HCT116 (cell line): ENCODE measurements at regions not wholly inside any gene's neighbourhood (a gene's known extent, or its start where the extent isn't known, plus 50 kb on each side); places are given as distances from the start of the nearest gene placed in this dataset.

Experiments used
- ATAC-seq: fragments of 200-7000 bp; cut with Tn5 transposase; 2 replicates; pipeline ENCODE4 v1.9.1; 2020; ENCODE audit warnings: mild to moderate bottlenecking, moderate library complexity
- BruUV-seq: library from RNA; stranded (reverse); fragments of 400-500 nt; replicated peaks from 2 replicates; lab custom pipeline; 2021; lab: Mats Ljungman, UMichigan
- CTCF ChIA-PET: fragments of 300-600 bp; sonication (Branson Sonifier 250); formaldehyde crosslinking; loops from one replicate; lab custom pipeline; 2021; ENCODE audit warnings: antibody characterized with exemption; lab: Charles Lee
- POLR2A ChIA-PET: fragments of 300-600, 350-600 bp; sonication (Branson Sonifier 250); formaldehyde crosslinking; loops from one replicate; lab custom pipeline; 2021; ENCODE audit warnings: antibody characterized with exemption; lab: Charles Lee
- RAD21 ChIA-PET, 2 experiments: fragments of 300-600 bp; sonication (Branson Sonifier 250); formaldehyde crosslinking; loops; one replicate each; lab custom pipeline; 2023; ENCODE audit warnings: low total read pairs in 2 of 2; ENCODE audit not compliant: uncharacterized antibody in 2 of 2, unreplicated experiment in 2 of 2, low non-redundant PET in 1 of 2; lab: Charles Lee
- DNase-seq: peaks from one replicate; pipeline ENCODE4 v3.0.0-alpha.2; 2010; ENCODE audit warnings: low read depth, low spot score
- H2AFZ ChIP-seq: fragments of 200-600 bp; shearing (Covaris generic), sonication (generic); 2 replicates; pipeline ENCODE4 v1.6.1; 2017; ENCODE audit warnings: low read depth, mixed run types, mixed read lengths, antibody characterized with exemption, low read length; ENCODE audit not compliant: poor library complexity, severe bottlenecking
- H3K27ac ChIP-seq: 2 replicates; pipeline ENCODE4 v1.5.1; 2012; ENCODE audit warnings: low read depth, low read length
- H3K27me3 ChIP-seq: fragments of 200-600 bp; sonication (generic); 2 replicates; pipeline ENCODE4 v1.6.1; 2016; ENCODE audit warnings: mixed run types, low read length, mixed read lengths; ENCODE audit not compliant: insufficient read depth
- H3K36me3 ChIP-seq, 2 experiments: fragments of 200-500 bp in 1 of 2; fragments of 200-600 bp in 1 of 2; sonication (Bioruptor generic) in 1 of 2; sonication (generic) in 1 of 2; 2 replicates each; pipeline versions ENCODE4 v1.5.1 to v1.6.1; 2014 to 2016; ENCODE audit warnings: low read length in 2 of 2, inconsistent platforms in 1 of 2, mixed read lengths in 1 of 2, mixed run types in 1 of 2; ENCODE audit not compliant: insufficient read depth in 2 of 2, control insufficient read depth in 1 of 2
- H3K4me1 ChIP-seq, 2 experiments: fragments of 200-600 bp in 1 of 2; sonication (generic) in 1 of 2; 2 replicates each; pipeline versions ENCODE4 v1.5.1 to v1.6.1; 2012 to 2017; ENCODE audit warnings: low read length in 2 of 2, inconsistent platforms in 1 of 2, mild to moderate bottlenecking in 1 of 2, mixed read lengths in 1 of 2, mixed run types in 1 of 2, moderate library complexity in 1 of 2; ENCODE audit not compliant: insufficient read depth in 2 of 2, control insufficient read depth in 1 of 2
- H3K4me2 ChIP-seq: fragments of 200-600 bp; sonication (generic); 2 replicates; pipeline ENCODE4 v1.6.1; 2017; ENCODE audit warnings: mixed run types, low read length, mixed read lengths
- H3K4me3 ChIP-seq, 2 experiments: fragments of 200-600 bp in 1 of 2; sonication (generic) in 1 of 2; replicated peaks in 1 of 2; 2 replicates each; pipeline ENCODE4 v1.5.1; 2011 to 2016; ENCODE audit warnings: low read length in 2 of 2, control low read depth in 1 of 2, low read depth in 1 of 2, mild to moderate bottlenecking in 1 of 2, mixed read lengths in 1 of 2, mixed run types in 1 of 2
- H3K79me2 ChIP-seq: fragments of 200-600 bp; sonication (generic); 2 replicates; pipeline ENCODE4 v1.6.1; 2017; ENCODE audit warnings: mild to moderate bottlenecking, mixed run types, low read length, moderate library complexity, mixed read lengths; ENCODE audit not compliant: insufficient read depth
- H3K9ac ChIP-seq: fragments of 200-600 bp; sonication (generic); 2 replicates; pipeline ENCODE4 v1.6.1; 2016; ENCODE audit warnings: low read length, mixed read lengths
- H3K9me2 ChIP-seq: fragments of 200-600 bp; sonication (generic), shearing (Covaris generic); 2 replicates; pipeline ENCODE4 v1.6.1; 2017; ENCODE audit warnings: mixed run types, mild to moderate bottlenecking, moderate library complexity; ENCODE audit not compliant: insufficient read depth
- H3K9me3 ChIP-seq, 2 experiments: fragments of 200-500 bp in 1 of 2; fragments of 200-600 bp in 1 of 2; sonication (Bioruptor generic) in 1 of 2; sonication (generic) in 1 of 2; 2 replicates each; pipeline ENCODE4 v1.6.1; 2014 to 2017; ENCODE audit warnings: low read length in 2 of 2, mixed read lengths in 2 of 2, inconsistent platforms in 1 of 2, low read depth in 1 of 2, mild to moderate bottlenecking in 1 of 2, mixed run types in 1 of 2, moderate library complexity in 1 of 2; ENCODE audit not compliant: control insufficient read depth in 1 of 2, insufficient read depth in 1 of 2
- H4K20me1 ChIP-seq: fragments of 200-600 bp; sonication (generic), shearing (Covaris generic); 2 replicates; pipeline ENCODE4 v1.6.1; 2017; ENCODE audit warnings: mixed run types, mild to moderate bottlenecking, moderate library complexity; ENCODE audit not compliant: insufficient read depth
- CBX3 ChIP-seq: IDR thresholded peaks from 2 replicates; pipeline ENCODE4 v1.6.1; 2012; ENCODE audit warnings: low read depth
- CTCF ChIP-seq, 3 experiments: fragments of 200-600 bp in 1 of 3; sonication (generic) in 1 of 3; IDR thresholded peaks in 2 of 3; conservative IDR thresholded peaks in 1 of 3; 2 replicates each; pipeline ENCODE4 v1.5.1; 2012 to 2017; ENCODE audit warnings: low read depth in 2 of 3, low read length in 2 of 3, antibody characterized with exemption in 1 of 3, borderline replicate concordance in 1 of 3, control low read depth in 1 of 3, mild to moderate bottlenecking in 1 of 3, mixed read lengths in 1 of 3, mixed run types in 1 of 3, moderate library complexity in 1 of 3; ENCODE audit not compliant: insufficient read depth in 1 of 3
- ELF1 ChIP-seq: IDR thresholded peaks from 2 replicates; pipeline ENCODE4 v1.6.1; 2012; ENCODE audit warnings: low read depth, borderline replicate concordance
- EZH2phosphoT487 ChIP-seq: fragments of 200-600 bp; IDR thresholded peaks from 2 replicates; pipeline ENCODE4 v1.6.1; 2018; ENCODE audit warnings: antibody characterized with exemption, borderline replicate concordance
- FOSL1 ChIP-seq: IDR thresholded peaks from 2 replicates; pipeline ENCODE4 v1.6.1; 2012; ENCODE audit warnings: low read depth
- MAX ChIP-seq: IDR thresholded peaks from 2 replicates; pipeline ENCODE4 v1.6.1; 2012
- POLR2A ChIP-seq: IDR thresholded peaks from 2 replicates; pipeline ENCODE4 v1.7.0; 2011; ENCODE audit warnings: borderline replicate concordance; ENCODE audit not compliant: insufficient read depth, insufficient read length; ENCODE audit errors: extremely low read depth
- POLR2AphosphoS5 ChIP-seq: IDR thresholded peaks from 2 replicates; pipeline ENCODE4 v1.6.1; 2011; ENCODE audit warnings: mild to moderate bottlenecking, low read depth, low read length, moderate library complexity
- RAD21 ChIP-seq: IDR thresholded peaks from 2 replicates; pipeline ENCODE4 v1.6.1; 2012; ENCODE audit warnings: low read depth, mild to moderate bottlenecking
- SIN3A ChIP-seq: IDR thresholded peaks from 2 replicates; pipeline ENCODE4 v1.6.1; 2012; ENCODE audit warnings: low read depth
- ZBTB33 ChIP-seq: IDR thresholded peaks from 2 replicates; pipeline ENCODE4 v1.6.1; 2011; ENCODE audit warnings: mild to moderate bottlenecking, low read length, moderate library complexity; ENCODE audit not compliant: insufficient replicate concordance; ENCODE audit errors: extremely low read depth
- ZFX ChIP-seq: fragments of 450-650 bp; IDR thresholded peaks from 2 replicates; pipeline ENCODE4 v1.6.1; 2017
- intact Hi-C: fragments of 100-400 bp; cut with micrococcal nuclease; formaldehyde crosslinking; loops from 2 replicates; pipeline ENCODE4 v1.10.0; 2022

- Histone ChIP-seq H3K4me3 (no peak overlapping the region), H3K79me2 (no peaks in the 10 kb centered on the region), H3K9me3 (peaks cover 0 to 5% of the 10 kb centered on the region in 2 experiments; a peak in 2 of 4 replicates), H3K27ac (no peak overlapping the region), H3K36me3 (no peaks in the 10 kb centered on the region), H3K9ac (no peak overlapping the region), H3K9me2 (no peaks in the 10 kb centered on the region), H3K4me2 (no peak overlapping the region), H4K20me1 (no peaks in the 10 kb centered on the region), H3K4me1 (no peaks in the 10 kb centered on the region), H3K27me3 (no peaks in the 10 kb centered on the region), H2AFZ (no peak overlapping the region)
- no TSS peak for BruUV-seq
- ATAC-seq = no peak
- RAD21 ChIA-PET = no interaction called here
- POLR2A ChIA-PET = no interaction called here
- CTCF ChIA-PET = no interaction called here
- intact Hi-C loops = no loop called here
- TF ChIP-seq EZH2phosphoT487 (no peak), CBX3 (no peak), SIN3A (no peak), FOSL1 (no peak), RAD21 (no peak), ZFX (no peak), CTCF (IDR thresholded peaks at IDR 0.05 in 2 of 3, conservative IDR thresholded peaks at IDR 0.05 in 1 of 3; ENCODE audit: borderline replicate concordance in 1 of 3, insufficient read depth in 1 of 3, low read depth in 2 of 3, low read length in 2 of 3) (no peak), POLR2A (no peak), POLR2AphosphoS5 (no peak), MAX (no peak), ZBTB33 (no peak), ELF1 (no peak)
- DNase-seq = no peak
Measured at GRCh38 chr5:167375125-167375524, 916.3 kb upstream of the WWC1 start.
